ENCODE measurements at regions not wholly inside any gene's neighbourhood (a gene's known extent, or its start where the extent isn't known, plus 50 kb on each side); places are given as distances from the start of the nearest gene placed in this dataset.

DNA sequence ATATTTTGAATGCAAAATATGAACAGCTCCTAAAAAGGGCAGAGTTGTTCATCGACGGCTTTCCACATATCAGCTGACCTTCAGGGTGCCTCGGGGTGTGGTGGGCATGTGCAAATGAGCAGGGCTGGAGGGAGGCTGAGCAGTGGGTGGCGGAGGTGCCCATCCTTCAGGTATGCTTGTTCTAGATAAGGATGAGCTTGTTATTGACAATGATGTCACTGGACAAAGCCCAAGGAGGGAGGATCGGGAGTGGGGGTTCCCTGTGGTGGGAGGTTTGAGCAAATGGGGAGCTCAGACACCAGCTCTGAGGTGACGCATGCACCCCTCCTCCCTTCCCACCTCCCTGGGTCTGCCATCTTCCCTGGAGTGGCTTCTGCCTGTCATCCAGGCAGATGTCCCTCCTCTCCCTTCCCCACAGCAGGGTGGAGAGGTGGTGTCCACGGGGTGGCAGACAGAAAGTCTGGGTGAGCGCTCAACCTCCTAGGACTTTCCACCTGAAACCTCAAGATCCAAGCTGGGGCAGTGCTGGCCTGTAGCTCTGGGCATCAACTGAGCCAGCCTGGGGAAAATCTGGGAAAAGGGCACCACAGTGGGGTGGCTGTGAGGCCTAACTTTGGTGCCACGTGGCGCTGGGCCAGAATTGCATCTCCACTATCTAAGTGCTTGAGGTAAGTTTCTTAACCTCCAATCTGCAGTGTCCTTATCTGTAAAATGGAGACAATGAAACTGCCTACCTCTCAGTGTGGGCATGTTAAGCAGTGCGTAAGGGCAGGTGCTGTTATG lies 106.3 kb upstream of the THY1 start:
- Histone ChIP-seq H3K4me1 (ENCODE audit: control insufficient read depth in 1 of 2, insufficient read depth in 1 of 2, low read depth in 1 of 2, low read length in 1 of 2) (peaks cover 0 to 14% of the 10 kb centered on the region in 2 experiments), H3K9me3 (no peaks in the 10 kb centered on the region)
- TF ChIP-seq, protein P1, sequence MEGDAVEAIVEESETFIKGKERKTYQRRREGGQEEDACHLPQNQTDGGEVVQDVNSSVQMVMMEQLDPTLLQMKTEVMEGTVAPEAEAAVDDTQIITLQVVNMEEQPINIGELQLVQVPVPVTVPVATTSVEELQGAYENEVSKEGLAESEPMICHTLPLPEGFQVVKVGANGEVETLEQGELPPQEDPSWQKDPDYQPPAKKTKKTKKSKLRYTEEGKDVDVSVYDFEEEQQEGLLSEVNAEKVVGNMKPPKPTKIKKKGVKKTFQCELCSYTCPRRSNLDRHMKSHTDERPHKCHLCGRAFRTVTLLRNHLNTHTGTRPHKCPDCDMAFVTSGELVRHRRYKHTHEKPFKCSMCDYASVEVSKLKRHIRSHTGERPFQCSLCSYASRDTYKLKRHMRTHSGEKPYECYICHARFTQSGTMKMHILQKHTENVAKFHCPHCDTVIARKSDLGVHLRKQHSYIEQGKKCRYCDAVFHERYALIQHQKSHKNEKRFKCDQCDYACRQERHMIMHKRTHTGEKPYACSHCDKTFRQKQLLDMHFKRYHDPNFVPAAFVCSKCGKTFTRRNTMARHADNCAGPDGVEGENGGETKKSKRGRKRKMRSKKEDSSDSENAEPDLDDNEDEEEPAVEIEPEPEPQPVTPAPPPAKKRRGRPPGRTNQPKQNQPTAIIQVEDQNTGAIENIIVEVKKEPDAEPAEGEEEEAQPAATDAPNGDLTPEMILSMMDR (IDR thresholded peaks at IDR 0.05): no peak

DNA sequence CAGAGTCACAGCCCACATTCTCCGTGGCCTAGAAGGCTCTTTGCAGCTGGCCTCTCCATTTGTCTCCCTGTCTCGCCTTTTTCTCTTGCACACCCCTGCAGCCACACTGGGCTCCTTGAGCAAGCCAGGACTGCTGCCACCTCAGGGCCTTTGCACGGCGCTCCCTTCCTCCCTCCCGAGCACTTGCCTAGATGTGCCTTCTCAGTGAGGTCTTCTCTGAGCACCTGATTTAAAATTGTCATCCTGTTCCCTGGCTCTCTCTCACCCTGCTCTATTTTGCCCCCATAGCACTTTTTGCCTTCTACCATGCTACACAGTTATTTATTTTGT lies 102.9 kb upstream of the THY1 start:
- H3K27me3 ChIP-seq: no peaks in the 10 kb centered on the region

More for the DNA sequence above, 106.3 kb upstream of the THY1 start:
- Histone ChIP-seq H3K27ac (no peak overlapping the region), H3K36me3 (no peaks in the 10 kb centered on the region), H3K27me3 (no peaks in the 10 kb centered on the region), H3K4me3 (ENCODE audit: low read depth in 1 of 2, low read length in 1 of 2) (no peak overlapping the region)

DNA sequence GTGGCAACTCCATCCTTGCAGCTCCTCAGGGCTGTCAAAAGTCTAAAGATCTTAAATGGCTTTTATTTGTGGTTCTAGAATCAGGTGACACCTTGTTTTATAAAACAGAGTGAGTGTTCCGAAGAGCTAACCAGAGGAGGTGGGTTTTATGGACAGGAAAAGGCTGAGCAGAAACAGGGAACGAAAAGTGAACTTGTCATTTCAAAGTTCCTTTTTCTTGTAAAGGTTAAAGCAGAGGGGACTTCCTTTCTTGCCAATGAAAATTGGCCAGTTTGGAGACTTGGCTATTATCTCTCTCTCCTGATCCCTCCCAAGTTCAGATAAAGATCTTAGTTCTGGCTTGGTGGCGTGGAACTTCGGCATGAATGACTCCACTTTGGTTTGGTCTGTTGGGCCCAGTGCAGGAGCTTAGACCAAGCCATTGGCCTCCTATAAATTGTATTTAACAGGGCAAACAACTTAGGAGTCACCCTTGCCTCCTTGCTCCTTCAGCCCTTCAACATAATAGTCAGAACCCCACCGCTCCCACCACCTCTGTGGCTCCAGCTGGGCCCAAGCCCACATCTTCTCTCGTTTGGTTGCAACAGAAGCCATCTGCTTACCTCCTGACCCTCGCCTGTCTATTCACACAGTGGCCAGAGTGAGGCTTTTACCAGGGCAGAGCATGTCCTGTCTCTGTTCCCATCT lies 102.4 kb upstream of the THY1 start:
- Histone ChIP-seq H3K4me3 (ENCODE audit: low read depth in 1 of 2, low read length in 1 of 2) (no peak overlapping the region), H3K36me3 (no peaks in the 10 kb centered on the region), H3K9me3 (no peaks in the 10 kb centered on the region), H3K4me1 (ENCODE audit: control insufficient read depth in 1 of 2, insufficient read depth in 1 of 2, low read depth in 1 of 2, low read length in 1 of 2) (peaks cover 0 to 9% of the 10 kb centered on the region in 2 experiments), H3K27ac (peak overlapping the region; percentile 47), H3K27me3 (no peaks in the 10 kb centered on the region)
- TF ChIP-seq, protein P1 (IDR thresholded peaks at IDR 0.05): no peak

More for the DNA sequence above, 102.9 kb upstream of the THY1 start:
- Histone ChIP-seq H3K9me3 (no peaks in the 10 kb centered on the region), H3K4me3 (ENCODE audit: low read depth in 1 of 2, low read length in 1 of 2) (no peak overlapping the region), H3K36me3 (no peaks in the 10 kb centered on the region), H3K4me1 (ENCODE audit: control insufficient read depth in 1 of 2, insufficient read depth in 1 of 2, low read depth in 1 of 2, low read length in 1 of 2) (peaks cover 0 to 9% of the 10 kb centered on the region in 2 experiments), H3K27ac (no peak overlapping the region)
- TF ChIP-seq, protein P1 (IDR thresholded peaks at IDR 0.05): no peak

DNA sequence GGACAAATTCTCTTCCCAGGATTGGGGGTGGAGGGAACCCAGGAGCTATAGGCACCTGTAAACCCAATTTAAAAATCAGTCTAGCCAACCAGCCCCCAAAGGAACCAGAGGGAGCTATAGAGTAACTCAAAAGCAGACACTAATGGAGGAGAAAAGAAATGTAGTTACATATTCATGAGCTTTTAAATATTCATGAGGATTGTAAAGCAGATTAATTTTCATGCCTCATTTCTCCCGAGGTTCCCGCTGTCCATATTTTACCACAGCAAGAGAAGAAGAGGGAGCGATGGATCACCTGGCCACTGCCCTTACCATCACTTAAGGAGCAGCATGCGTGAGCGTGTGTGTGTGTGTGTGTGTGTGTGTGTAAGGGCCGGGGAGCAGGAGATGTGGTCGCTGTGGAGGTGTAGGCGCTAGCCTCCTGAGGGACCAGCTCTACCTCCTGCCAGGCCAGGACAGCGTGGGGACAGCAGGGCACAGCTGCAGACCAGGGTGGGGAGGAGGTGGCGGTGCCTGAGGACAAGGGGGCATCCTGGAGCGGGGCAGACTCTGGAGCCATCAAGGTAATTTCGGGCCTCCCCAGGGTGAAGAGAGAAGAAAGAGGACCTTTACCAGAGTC lies 100.7 kb upstream of the THY1 start:
- Histone ChIP-seq H3K36me3 (no peaks in the 10 kb centered on the region), H3K27me3 (no peaks in the 10 kb centered on the region), H3K27ac (no peak overlapping the region), H3K9me3 (no peaks in the 10 kb centered on the region), H3K4me3 (ENCODE audit: low read depth in 1 of 2, low read length in 1 of 2) (no peak overlapping the region), H3K4me1 (ENCODE audit: control insufficient read depth in 1 of 2, insufficient read depth in 1 of 2, low read depth in 1 of 2, low read length in 1 of 2) (peaks cover 0 to 9% of the 10 kb centered on the region in 2 experiments)
- TF ChIP-seq, protein P1 (IDR thresholded peaks at IDR 0.05): no peak

DNA sequence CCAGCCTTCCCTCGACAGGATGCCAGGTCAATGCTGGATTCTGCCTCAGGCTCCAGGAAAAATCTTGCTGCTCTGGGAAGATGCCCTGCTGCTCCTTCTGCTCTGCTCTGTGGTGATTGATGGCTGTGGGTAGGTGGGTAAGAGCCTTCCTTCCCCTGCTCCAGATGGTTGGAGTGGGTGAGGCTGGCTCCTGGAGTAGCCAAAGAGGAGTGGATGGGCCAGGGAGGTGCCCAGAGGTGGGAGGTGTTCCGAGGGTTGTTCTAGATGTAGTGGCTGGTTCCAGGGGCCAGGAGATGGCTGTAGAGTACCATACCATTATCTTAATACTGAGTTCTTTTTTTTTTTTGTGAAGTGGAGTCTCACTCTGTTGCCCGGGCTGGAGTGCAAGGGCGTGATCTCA lies 99.6 kb upstream of the THY1 start:
- Histone ChIP-seq H3K27ac (no peak overlapping the region), H3K4me1 (ENCODE audit: control insufficient read depth in 1 of 2, insufficient read depth in 1 of 2, low read depth in 1 of 2, low read length in 1 of 2) (peaks cover 0 to 9% of the 10 kb centered on the region in 2 experiments), H3K9me3 (no peaks in the 10 kb centered on the region), H3K27me3 (no peaks in the 10 kb centered on the region), H3K4me3 (ENCODE audit: low read depth in 1 of 2, low read length in 1 of 2) (no peak overlapping the region), H3K36me3 (no peaks in the 10 kb centered on the region)
- TF ChIP-seq, protein P1 (IDR thresholded peaks at IDR 0.05): no peak

All from neutrophil (primary cell).